GM21526 (cell line): ENCODE measurements at regions not wholly inside any gene's neighbourhood (a gene's known extent, or its start where the extent isn't known, plus 50 kb on each side); places are given as distances from the start of the nearest gene placed in this dataset.
A peak's percentile ranks its signal among the peaks of the same experiment; 100 is the strongest.

Experiments used
- ATAC-seq: cut with Tn5 transposase; IDR thresholded peaks from one replicate; pipeline ENCODE4 v1.9.1; 2021; ENCODE audit warnings: moderate library complexity; ENCODE audit not compliant: unreplicated experiment, low FRiP score

GRCh38 chr5:158559643-158560042, 540.1 kb downstream of the EBF1 start:
- peak; percentile 48 for ATAC-seq

GRCh38 chr5:158559066-158559465, 540.6 kb downstream of the EBF1 start:
- ATAC-seq: no peak

- ATAC-seq: no peak
These were observed 545.8 kb downstream of the EBF1 start for GRCh38 chr5:158553962-158554336.

- no peak for ATAC-seq
These were observed 546.3 kb downstream of the EBF1 start for GRCh38 chr5:158553195-158553961.

GRCh38 chr5:158552241-158552640, 547.5 kb downstream of the EBF1 start:
- ATAC-seq: no peak

GRCh38 chr5:158549311-158549710, 550.4 kb downstream of the EBF1 start:
- ATAC-seq: no peak

GRCh38 chr5:158546748-158547147, 553.0 kb downstream of the EBF1 start:
- no peak for ATAC-seq

GRCh38 chr5:158545949-158546530, 553.7 kb downstream of the EBF1 start:
- ATAC-seq: no peak

- no peak for ATAC-seq
These were observed 555.1 kb downstream of the EBF1 start for GRCh38 chr5:158544388-158545339.

- ATAC-seq: no peak
These were observed 556.0 kb downstream of the EBF1 start for GRCh38 chr5:158543539-158544387.

GRCh38 chr5:158541536-158542297, 558.0 kb downstream of the EBF1 start:
- ATAC-seq: no peak

GRCh38 chr5:158538506-158539074, 561.1 kb downstream of the EBF1 start:
- peak; percentile 82 for ATAC-seq

GRCh38 chr5:158537366-158537765, 562.4 kb downstream of the EBF1 start:
- ATAC-seq: no peak

GRCh38 chr5:158534203-158534602, 565.5 kb downstream of the EBF1 start:
- no peak for ATAC-seq

- ATAC-seq: no peak
These were observed 567.0 kb downstream of the EBF1 start for GRCh38 chr5:158532739-158533138.

GRCh38 chr5:158531860-158532259, 567.9 kb downstream of the EBF1 start:
- no peak for ATAC-seq

- no peak for ATAC-seq
These were observed 569.6 kb downstream of the EBF1 start for GRCh38 chr5:158530115-158530514.

GRCh38 chr5:158529454-158529853, 570.3 kb downstream of the EBF1 start:
- ATAC-seq: no peak

GRCh38 chr5:158525663-158526062, 574.1 kb downstream of the EBF1 start:
- ATAC-seq: no peak
